Neural progenitor cell (in vitro differentiated cells): ENCODE measurements at regions not wholly inside any gene's neighbourhood (a gene's known extent, or its start where the extent isn't known, plus 50 kb on each side); places are given as distances from the start of the nearest gene placed in this dataset.

ENCODE experiments used
- EZH2 ChIP-seq: fragments of 200-600 bp; sonication (generic); IDR thresholded peaks from 2 replicates; pipeline ENCODE4 v1.6.1; 2017; ENCODE audit warnings: antibody characterized with exemption, mild to moderate bottlenecking, moderate library complexity
- TF ChIP-seq, protein P1 (sequence below): fragments of 200-600 bp; sonication (generic); IDR thresholded peaks from 2 replicates; pipeline ENCODE4 v1.5.1; 2017; ENCODE audit warnings: antibody characterized with exemption, mild to moderate bottlenecking

DNA sequence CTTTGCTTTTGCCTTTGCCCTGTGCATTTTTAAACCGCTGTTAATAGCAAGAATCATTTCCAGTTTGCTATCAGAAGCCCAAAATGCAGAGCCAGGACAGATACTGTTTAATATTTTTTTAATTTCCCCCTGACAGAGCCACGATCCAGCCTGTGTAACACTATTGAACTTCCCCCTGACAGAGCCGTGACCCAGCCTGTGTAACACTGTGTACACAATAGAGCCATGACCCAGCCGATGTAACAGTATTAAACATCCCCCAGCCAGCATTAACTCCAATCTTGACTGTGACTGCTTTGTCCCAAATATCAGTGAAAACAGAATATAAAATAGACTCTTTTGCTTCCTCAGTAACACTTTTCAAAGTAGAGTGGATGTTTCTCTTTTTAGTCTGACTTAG, 607.9 kb upstream of the CDH5 start:
- TF ChIP-seq EZH2 = no peak
- TF ChIP-seq, protein P1, sequence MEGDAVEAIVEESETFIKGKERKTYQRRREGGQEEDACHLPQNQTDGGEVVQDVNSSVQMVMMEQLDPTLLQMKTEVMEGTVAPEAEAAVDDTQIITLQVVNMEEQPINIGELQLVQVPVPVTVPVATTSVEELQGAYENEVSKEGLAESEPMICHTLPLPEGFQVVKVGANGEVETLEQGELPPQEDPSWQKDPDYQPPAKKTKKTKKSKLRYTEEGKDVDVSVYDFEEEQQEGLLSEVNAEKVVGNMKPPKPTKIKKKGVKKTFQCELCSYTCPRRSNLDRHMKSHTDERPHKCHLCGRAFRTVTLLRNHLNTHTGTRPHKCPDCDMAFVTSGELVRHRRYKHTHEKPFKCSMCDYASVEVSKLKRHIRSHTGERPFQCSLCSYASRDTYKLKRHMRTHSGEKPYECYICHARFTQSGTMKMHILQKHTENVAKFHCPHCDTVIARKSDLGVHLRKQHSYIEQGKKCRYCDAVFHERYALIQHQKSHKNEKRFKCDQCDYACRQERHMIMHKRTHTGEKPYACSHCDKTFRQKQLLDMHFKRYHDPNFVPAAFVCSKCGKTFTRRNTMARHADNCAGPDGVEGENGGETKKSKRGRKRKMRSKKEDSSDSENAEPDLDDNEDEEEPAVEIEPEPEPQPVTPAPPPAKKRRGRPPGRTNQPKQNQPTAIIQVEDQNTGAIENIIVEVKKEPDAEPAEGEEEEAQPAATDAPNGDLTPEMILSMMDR = no peak
